Naive thymus-derived CD8-positive, alpha-beta T cell (primary cell): ENCODE measurements at regions not wholly inside any gene's neighbourhood (a gene's known extent, or its start where the extent isn't known, plus 50 kb on each side); places are given as distances from the start of the nearest gene placed in this dataset.
"Not testable (repeated sequence)": the region's sequence is repeated elsewhere in the genome, so short reads cannot be mapped to it uniquely, and the experiment has no call there.

Experiments used
- ATAC-seq, 2 donors: fragments of 150-1000 bp; cut with Tn5 transposase in 1 of 2; sonication (Bioruptor Pico), chemical (Tn5 transposase) in 1 of 2; 1 replicate in 1 of 2; 2 replicates in 1 of 2; pipeline ENCODE4 v1.10.0; 2021; ENCODE audit warnings: mild to moderate bottlenecking in 2 of 2, moderate library complexity in 2 of 2
- POLR2A ChIA-PET: fragments of 350-600 bp; sonication (Branson Sonifier 250); formaldehyde crosslinking; loops from one replicate; lab custom pipeline; 2021; ENCODE audit warnings: antibody characterized with exemption; lab: Charles Lee
- DNase-seq, 10 donors: peaks; one replicate each; pipeline versions ENCODE4 v3.0.0 to v3.0.0-alpha.2; 2020 to 2022
- H3K27ac Mint-ChIP-seq, 10 donors: one replicate each; pipeline ENCODE4 v1.8.0; 2020 to 2022; ENCODE audit warnings: mild to moderate bottlenecking in 10 of 10, mixed read lengths in 10 of 10, moderate library complexity in 4 of 10, inconsistent platforms in 1 of 10
- H3K27me3 Mint-ChIP-seq, 5 donors: one replicate each; pipeline ENCODE4 v1.8.0; 2021 to 2022; ENCODE audit warnings: mixed read lengths in 5 of 5
- H3K36me3 Mint-ChIP-seq, 3 donors: one replicate each; pipeline ENCODE4 v1.8.0; 2020 to 2022; ENCODE audit warnings: mixed read lengths in 3 of 3, mild to moderate bottlenecking in 2 of 3, inconsistent platforms in 1 of 3
- H3K4me1 Mint-ChIP-seq, 4 donors: one replicate each; pipeline ENCODE4 v1.8.0; 2021 to 2022; ENCODE audit warnings: mixed read lengths in 4 of 4
- H3K4me3 Mint-ChIP-seq, 10 donors: one replicate each; pipeline ENCODE4 v1.8.0; 2020 to 2022; ENCODE audit warnings: mild to moderate bottlenecking in 10 of 10, mixed read lengths in 10 of 10, moderate library complexity in 6 of 10, inconsistent platforms in 1 of 10
- H3K9me3 Mint-ChIP-seq, 9 donors: one replicate each; pipeline ENCODE4 v1.8.0; 2020 to 2022; ENCODE audit warnings: mixed read lengths in 9 of 9, mild to moderate bottlenecking in 3 of 9, inconsistent platforms in 1 of 9, moderate library complexity in 1 of 9

GRCh38 chr2:219733746-219734145, 106.3 kb downstream of the SLC4A3 start:
- Mint-ChIP-seq H3K9me3 (peaks cover 0 to 3% (median 0%) of the 10 kb centered on the region in 9 donors), H3K27ac (no peak overlapping the region), H3K36me3 (no peaks in the 10 kb centered on the region), H3K27me3 (peaks cover 13 to 49% (median 17%) of the 10 kb centered on the region in 5 donors), H3K4me1 (no peaks in the 10 kb centered on the region), H3K4me3 (no peak overlapping the region)
- DNase-seq (no peak), ATAC-seq (no peak)
- POLR2A ChIA-PET: no interaction called here

GRCh38 chr2:219736209-219736608, 108.8 kb downstream of the SLC4A3 start:
- Mint-ChIP-seq H3K27ac (no peak overlapping the region), H3K4me3 (no peak overlapping the region), H3K36me3 (no peaks in the 10 kb centered on the region), H3K9me3 (peaks cover 0 to 1% (median 0%) of the 10 kb centered on the region in 9 donors), H3K4me1 (no peaks in the 10 kb centered on the region), H3K27me3 (peaks cover 14 to 62% (median 19%) of the 10 kb centered on the region in 5 donors)
- POLR2A ChIA-PET: no interaction called here
- DNase-seq (peak in 1 of 10 donors; percentile 3), ATAC-seq (no peak)

GRCh38 chr2:219737270-219737691, 109.9 kb downstream of the SLC4A3 start:
- POLR2A ChIA-PET: no interaction called here
- H3K27ac Mint-ChIP-seq: no peak overlapping the region
- no peak for ATAC-seq

GRCh38 chr2:219739066-219739465, 111.6 kb downstream of the SLC4A3 start:
- DNase-seq (no peak), ATAC-seq (no peak)
- no peak overlapping the region for H3K4me3 Mint-ChIP-seq
- H3K36me3 Mint-ChIP-seq: no peaks in the 10 kb centered on the region
- H3K27ac Mint-ChIP-seq: no peak overlapping the region
- peaks cover 10 to 38% (median 18%) of the 10 kb centered on the region in 5 donors for H3K27me3 Mint-ChIP-seq
- POLR2A ChIA-PET: no interaction called here
- H3K4me1 Mint-ChIP-seq: no peaks in the 10 kb centered on the region
- no peaks in the 10 kb centered on the region for H3K9me3 Mint-ChIP-seq

More at GRCh38 chr2:219737270-219737691, 109.9 kb downstream of the SLC4A3 start:
- no peak for DNase-seq
- no peak overlapping the region for H3K4me3 Mint-ChIP-seq
- no peaks in the 10 kb centered on the region for H3K9me3 Mint-ChIP-seq
- no peaks in the 10 kb centered on the region for H3K36me3 Mint-ChIP-seq
- H3K27me3 Mint-ChIP-seq: peaks cover 13 to 55% (median 19%) of the 10 kb centered on the region in 5 donors
- no peaks in the 10 kb centered on the region for H3K4me1 Mint-ChIP-seq

- H3K4me3 Mint-ChIP-seq: no peak overlapping the region
Observed at GRCh38 chr2:219739866-219740440, 112.5 kb downstream of the SLC4A3 start.

GRCh38 chr2:219743548-219743947, 116.1 kb downstream of the SLC4A3 start:
- Mint-ChIP-seq H3K36me3 (no peaks in the 10 kb centered on the region), H3K27ac (no peak overlapping the region)
- POLR2A ChIA-PET: no interaction called here

More at GRCh38 chr2:219739866-219740440, 112.5 kb downstream of the SLC4A3 start:
- Mint-ChIP-seq H3K4me1 (no peaks in the 10 kb centered on the region), H3K27me3 (peaks cover 8 to 36% (median 15%) of the 10 kb centered on the region in 5 donors), H3K27ac (no peak overlapping the region), H3K9me3 (no peaks in the 10 kb centered on the region), H3K36me3 (no peaks in the 10 kb centered on the region)
- DNase-seq (no peak), ATAC-seq (no peak)
- POLR2A ChIA-PET: no interaction called here

GRCh38 chr2:219744066-219744465, 116.6 kb downstream of the SLC4A3 start:
- ATAC-seq (no peak), DNase-seq (no peak)
- Mint-ChIP-seq H3K4me1 (no peaks in the 10 kb centered on the region), H3K27me3 (peaks cover 5 to 13% (median 9%) of the 10 kb centered on the region in 5 donors), H3K36me3 (no peaks in the 10 kb centered on the region), H3K4me3 (no peak overlapping the region), H3K27ac (no peak overlapping the region), H3K9me3 (peaks cover 0 to 2% (median 0%) of the 10 kb centered on the region in 9 donors)
- POLR2A ChIA-PET: no interaction called here

More at GRCh38 chr2:219743548-219743947, 116.1 kb downstream of the SLC4A3 start:
- ATAC-seq (no peak), DNase-seq (no peak)
- H3K4me1 Mint-ChIP-seq: no peaks in the 10 kb centered on the region
- peaks cover 5 to 15% (median 7%) of the 10 kb centered on the region in 5 donors for H3K27me3 Mint-ChIP-seq
- H3K9me3 Mint-ChIP-seq: peaks cover 0 to 2% (median 0%) of the 10 kb centered on the region in 9 donors
- no peak overlapping the region for H3K4me3 Mint-ChIP-seq

- H3K4me3 Mint-ChIP-seq: no peak overlapping the region
- peaks cover 0 to 4% (median 0%) of the 10 kb centered on the region in 9 donors for H3K9me3 Mint-ChIP-seq
- H3K27ac Mint-ChIP-seq: no peak overlapping the region
- H3K4me1 Mint-ChIP-seq: no peaks in the 10 kb centered on the region
- no peak for DNase-seq
- peaks cover 3 to 9% (median 5%) of the 10 kb centered on the region in 5 donors for H3K27me3 Mint-ChIP-seq
- H3K36me3 Mint-ChIP-seq: no peaks in the 10 kb centered on the region
- no peak for ATAC-seq
- POLR2A ChIA-PET: no interaction called here
Observed at GRCh38 chr2:219744600-219744999, 117.2 kb downstream of the SLC4A3 start.

- H3K27ac Mint-ChIP-seq: no peak overlapping the region
- peaks cover 0 to 5% (median 0%) of the 10 kb centered on the region in 3 donors for H3K36me3 Mint-ChIP-seq
- POLR2A ChIA-PET: no interaction called here
- peaks cover 0 to 13% (median 5%) of the 10 kb centered on the region in 5 donors for H3K27me3 Mint-ChIP-seq
- no peak overlapping the region for H3K4me3 Mint-ChIP-seq
- ATAC-seq (no peak), DNase-seq (no peak)
- H3K9me3 Mint-ChIP-seq: peaks cover 0 to 10% (median 5%) of the 10 kb centered on the region in 9 donors
- H3K4me1 Mint-ChIP-seq: no peaks in the 10 kb centered on the region
Observed at GRCh38 chr2:219747637-219748036, 120.2 kb downstream of the SLC4A3 start.

- Mint-ChIP-seq H3K36me3 (peaks cover 0 to 5% (median 0%) of the 10 kb centered on the region in 3 donors), H3K4me1 (no peaks in the 10 kb centered on the region), H3K27ac (no peak overlapping the region), H3K4me3 (no peak overlapping the region), H3K9me3 (peaks cover 0 to 14% (median 9%) of the 10 kb centered on the region in 9 donors), H3K27me3 (peaks cover 4 to 18% (median 9%) of the 10 kb centered on the region in 5 donors)
- POLR2A ChIA-PET: no interaction called here
- DNase-seq: no peak
- ATAC-seq: no peak
Observed at GRCh38 chr2:219748671-219749570, 121.5 kb downstream of the SLC4A3 start.

- DNase-seq, H3K4me3 Mint-ChIP-seq, H3K27ac Mint-ChIP-seq, ATAC-seq, H3K4me1 Mint-ChIP-seq, H3K36me3 Mint-ChIP-seq, POLR2A ChIA-PET: not testable (repeated sequence)
- peaks cover 4 to 35% (median 14%) of the 10 kb centered on the region in 5 donors for H3K27me3 Mint-ChIP-seq
- peaks cover 6 to 27% (median 17%) of the 10 kb centered on the region in 9 donors for H3K9me3 Mint-ChIP-seq
Observed at GRCh38 chr2:219751121-219751520, 123.7 kb downstream of the SLC4A3 start.

GRCh38 chr2:219752726-219753125, 125.3 kb downstream of the SLC4A3 start:
- H3K9me3 Mint-ChIP-seq: peaks cover 6 to 29% (median 17%) of the 10 kb centered on the region in 9 donors
- no peak for DNase-seq

More at GRCh38 chr2:219752726-219753125, 125.3 kb downstream of the SLC4A3 start:
- POLR2A ChIA-PET: no interaction called here
- Mint-ChIP-seq H3K27ac (no peak overlapping the region), H3K36me3 (peaks cover 0 to 5% (median 0%) of the 10 kb centered on the region in 3 donors), H3K27me3 (peaks cover 8 to 46% (median 17%) of the 10 kb centered on the region in 5 donors), H3K4me1 (no peaks in the 10 kb centered on the region), H3K4me3 (no peak overlapping the region)
- no peak for ATAC-seq
